ENCODE measurements at regions not wholly inside any gene's neighbourhood (a gene's known extent, or its start where the extent isn't known, plus 50 kb on each side); places are given as distances from the start of the nearest gene placed in this dataset.

DNA sequence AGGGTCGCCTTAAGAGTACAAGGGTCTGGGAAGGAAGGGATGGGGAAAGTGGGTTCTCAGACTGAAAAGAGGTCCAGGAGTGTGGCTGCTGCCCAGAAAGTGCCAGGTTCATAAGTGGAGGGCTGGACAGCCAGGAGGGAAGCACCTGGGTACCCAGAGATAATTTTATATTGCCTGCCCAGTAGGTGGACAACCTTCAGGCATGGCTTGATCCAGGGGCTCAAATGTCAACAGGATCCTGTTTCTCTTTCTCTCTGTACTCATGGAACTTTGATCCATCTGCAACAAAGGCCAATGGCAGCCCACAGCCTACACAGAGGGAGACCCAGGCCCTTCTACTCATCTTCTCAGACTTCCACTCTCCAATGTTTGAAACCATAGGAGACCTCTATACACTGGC, 80.5 kb upstream of the GRK3 start:
- TF ChIP-seq, protein P1, sequence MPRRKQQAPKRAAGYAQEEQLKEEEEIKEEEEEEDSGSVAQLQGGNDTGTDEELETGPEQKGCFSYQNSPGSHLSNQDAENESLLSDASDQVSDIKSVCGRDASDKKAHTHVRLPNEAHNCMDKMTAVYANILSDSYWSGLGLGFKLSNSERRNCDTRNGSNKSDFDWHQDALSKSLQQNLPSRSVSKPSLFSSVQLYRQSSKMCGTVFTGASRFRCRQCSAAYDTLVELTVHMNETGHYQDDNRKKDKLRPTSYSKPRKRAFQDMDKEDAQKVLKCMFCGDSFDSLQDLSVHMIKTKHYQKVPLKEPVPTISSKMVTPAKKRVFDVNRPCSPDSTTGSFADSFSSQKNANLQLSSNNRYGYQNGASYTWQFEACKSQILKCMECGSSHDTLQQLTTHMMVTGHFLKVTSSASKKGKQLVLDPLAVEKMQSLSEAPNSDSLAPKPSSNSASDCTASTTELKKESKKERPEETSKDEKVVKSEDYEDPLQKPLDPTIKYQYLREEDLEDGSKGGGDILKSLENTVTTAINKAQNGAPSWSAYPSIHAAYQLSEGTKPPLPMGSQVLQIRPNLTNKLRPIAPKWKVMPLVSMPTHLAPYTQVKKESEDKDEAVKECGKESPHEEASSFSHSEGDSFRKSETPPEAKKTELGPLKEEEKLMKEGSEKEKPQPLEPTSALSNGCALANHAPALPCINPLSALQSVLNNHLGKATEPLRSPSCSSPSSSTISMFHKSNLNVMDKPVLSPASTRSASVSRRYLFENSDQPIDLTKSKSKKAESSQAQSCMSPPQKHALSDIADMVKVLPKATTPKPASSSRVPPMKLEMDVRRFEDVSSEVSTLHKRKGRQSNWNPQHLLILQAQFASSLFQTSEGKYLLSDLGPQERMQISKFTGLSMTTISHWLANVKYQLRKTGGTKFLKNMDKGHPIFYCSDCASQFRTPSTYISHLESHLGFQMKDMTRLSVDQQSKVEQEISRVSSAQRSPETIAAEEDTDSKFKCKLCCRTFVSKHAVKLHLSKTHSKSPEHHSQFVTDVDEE (CRISPR knock-in tag; IDR thresholded peaks at IDR 0.05), result no peak
- TF ChIP-seq ZFP30 (CRISPR knock-in tag; IDR thresholded peaks at IDR 0.05), result no peak
- TF ChIP-seq OSR1 (CRISPR knock-in tag; IDR thresholded peaks at IDR 0.05), result no peak
